A673 (cell line): ENCODE measurements at regions not wholly inside any gene's neighbourhood (a gene's known extent, or its start where the extent isn't known, plus 50 kb on each side); places are given as distances from the start of the nearest gene placed in this dataset.

ENCODE experiments used
- BruUV-seq: library from RNA; stranded (reverse); fragments of 400-500 nt; replicated peaks from 2 replicates; lab custom pipeline; 2021; lab: Mats Ljungman, UMichigan
- CTCF ChIA-PET: fragments of 300-600 bp; sonication (Branson Sonifier 250); formaldehyde crosslinking; loops from one replicate; lab custom pipeline; 2022; ENCODE audit warnings: antibody characterized with exemption; lab: Charles Lee
- POLR2A ChIA-PET: fragments of 300-600 bp; sonication (Branson Sonifier 250); formaldehyde crosslinking; loops from one replicate; lab custom pipeline; 2022; ENCODE audit warnings: antibody characterized with exemption; ENCODE audit not compliant: low non-redundant PET; lab: Charles Lee
- DNase-seq: peaks from one replicate; pipeline ENCODE4 v3.0.0-alpha.2; 2015; ENCODE audit warnings: low spot score
- H3K27ac ChIP-seq: fragments of 200-600 bp; sonication (generic); 2 replicates; pipeline ENCODE4 v1.5.1; 2016; ENCODE audit warnings: mixed run types, low read depth, mild to moderate bottlenecking, mixed read lengths, antibody characterized with exemption, low read length; ENCODE audit not compliant: poor library complexity, severe bottlenecking
- H3K27me3 ChIP-seq: fragments of 200-600 bp; sonication (generic); replicated peaks from 2 replicates; pipeline ENCODE4 v1.6.1; 2017; ENCODE audit warnings: mixed run types, low read depth, mild to moderate bottlenecking, mixed read lengths, antibody characterized with exemption, low read length; ENCODE audit not compliant: insufficient read depth, poor library complexity
- H3K36me3 ChIP-seq: fragments of 200-600 bp; sonication (generic); 2 replicates; pipeline ENCODE4 v1.6.1; 2016; ENCODE audit warnings: mixed run types, mild to moderate bottlenecking, mixed read lengths, antibody characterized with exemption, low read length; ENCODE audit not compliant: insufficient read depth, poor library complexity, severe bottlenecking
- H3K4me1 ChIP-seq: fragments of 200-600 bp; sonication (generic); 2 replicates; pipeline ENCODE4 v1.6.1; 2017; ENCODE audit warnings: mixed run types, mild to moderate bottlenecking, mixed read lengths, antibody characterized with exemption, low read length; ENCODE audit not compliant: insufficient read depth, poor library complexity, severe bottlenecking
- H3K4me3 ChIP-seq: fragments of 200-600 bp; sonication (generic); 2 replicates; pipeline ENCODE4 v1.5.1; 2016; ENCODE audit warnings: low read depth, mixed run types, mild to moderate bottlenecking, mixed read lengths, low read length; ENCODE audit not compliant: poor library complexity, severe bottlenecking
- H3K9me3 ChIP-seq: fragments of 200-600 bp; sonication (generic); 2 replicates; pipeline ENCODE4 v1.6.1; 2016; ENCODE audit warnings: mixed run types, low read depth, mild to moderate bottlenecking, mixed read lengths, antibody characterized with exemption, low read length; ENCODE audit not compliant: poor library complexity, severe bottlenecking
- CTCF ChIP-seq: fragments of 300-800, 200-600 bp; sonication (generic); conservative IDR thresholded peaks from 2 replicates; pipeline ENCODE4 v1.5.1; 2017; ENCODE audit warnings: low read depth, mild to moderate bottlenecking, antibody characterized with exemption, low read length, moderate library complexity, mixed read lengths
- EZH2 ChIP-seq: fragments of 200-600 bp; sonication (generic); IDR thresholded peaks from 2 replicates; pipeline ENCODE4 v1.6.1; 2017; ENCODE audit warnings: borderline replicate concordance, low read depth, mild to moderate bottlenecking, mixed read lengths, antibody characterized with exemption, low read length; ENCODE audit not compliant: poor library complexity, severe bottlenecking
- intact Hi-C: fragments of 100-400 bp; cut with micrococcal nuclease; formaldehyde crosslinking; loops from one replicate; pipeline ENCODE4 v1.10.0; 2022; ENCODE audit not compliant: unreplicated experiment

- no peaks in the 10 kb centered on the region for H3K9me3 ChIP-seq
- CTCF ChIA-PET, result no interaction called here
- intact Hi-C loops, result no loop called here
- H3K27me3 ChIP-seq, result no peaks in the 10 kb centered on the region
- H3K4me3 ChIP-seq, result no peak overlapping the region
- H3K4me1 ChIP-seq, result peaks cover 12% of the 10 kb centered on the region
- no peaks in the 10 kb centered on the region for H3K36me3 ChIP-seq
- BruUV-seq, result no TSS peak
- DNase-seq, result no peak
- H3K27ac ChIP-seq, result no peak overlapping the region
- TF ChIP-seq EZH2 (no peak), CTCF (no peak)
- POLR2A ChIA-PET, result no interaction called here
These were observed 189.0 kb upstream of the PUM3 start for GRCh38 chr9:3032898-3033297.

GRCh38 chr9:3028535-3028934 is 184.6 kb upstream of the PUM3 start:
- intact Hi-C loops, result no loop called here
- H3K4me1 ChIP-seq, result peaks cover 14% of the 10 kb centered on the region
- H3K9me3 ChIP-seq, result no peaks in the 10 kb centered on the region
- ChIA-PET CTCF (no interaction called here), POLR2A (no interaction called here)
- no TSS peak for BruUV-seq
- H3K27me3 ChIP-seq, result no peaks in the 10 kb centered on the region
- H3K27ac ChIP-seq, result no peak overlapping the region
- TF ChIP-seq EZH2 (no peak), CTCF (no peak)
- no peaks in the 10 kb centered on the region for H3K36me3 ChIP-seq
- H3K4me3 ChIP-seq, result no peak overlapping the region
- peak; percentile 71 for DNase-seq

- ChIA-PET CTCF (no interaction called here), POLR2A (no interaction called here)
- DNase-seq, result peak; percentile 61
- Histone ChIP-seq H3K36me3 (no peaks in the 10 kb centered on the region), H3K4me1 (peaks cover 14% of the 10 kb centered on the region), H3K27me3 (peaks cover 9% of the 10 kb centered on the region), H3K4me3 (no peak overlapping the region), H3K9me3 (no peaks in the 10 kb centered on the region), H3K27ac (no peak overlapping the region)
- no peak for TF ChIP-seq CTCF
- TF ChIP-seq EZH2, result no peak
- intact Hi-C loops, result no loop called here
- BruUV-seq, result no TSS peak
These were observed 183.3 kb upstream of the PUM3 start for GRCh38 chr9:3027210-3027609.
